ENCODE measurements at regions not wholly inside any gene's neighbourhood (a gene's known extent, or its start where the extent isn't known, plus 50 kb on each side); places are given as distances from the start of the nearest gene placed in this dataset.

GRCh38 chr1:87568911-87569310 is 240.2 kb downstream of the LMO4 start:
- TF ChIP-seq FOXK1 (CRISPR knock-in tag; IDR thresholded peaks at IDR 0.05) (no peak), CTCF (IDR thresholded peaks at IDR 0.05) (no peak), ELF4 (CRISPR knock-in tag; IDR thresholded peaks at IDR 0.05; ENCODE audit: low read depth) (no peak), NR3C1 (CRISPR knock-in tag; conservative IDR thresholded peaks at IDR 0.05; ENCODE audit: low read depth) (no peak)
